ENCODE measurements at regions not wholly inside any gene's neighbourhood (a gene's known extent, or its start where the extent isn't known, plus 50 kb on each side); places are given as distances from the start of the nearest gene placed in this dataset.

DNA sequence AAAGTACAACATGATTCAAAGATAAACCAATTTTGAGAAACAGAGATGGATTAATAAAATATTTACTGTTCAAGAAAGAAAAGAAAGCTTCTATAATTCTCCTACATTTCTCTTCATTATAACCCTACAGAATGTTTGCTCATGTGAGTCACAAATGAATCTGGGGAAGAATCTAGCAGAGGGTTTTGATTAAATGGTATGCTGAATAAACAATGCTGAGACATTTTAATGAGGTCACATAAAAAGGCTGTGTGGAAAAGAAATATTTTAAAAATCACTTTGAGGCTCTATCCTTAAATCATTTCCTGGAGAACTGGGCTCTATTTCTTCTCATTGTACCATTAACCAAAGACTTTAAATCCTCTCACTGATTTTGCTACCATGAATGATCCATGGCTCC lies 727.7 kb downstream of the NTRK3 start:
- Histone ChIP-seq H3K9me3 (ENCODE audit: control insufficient read depth, insufficient read depth, low read depth, low read length) (no peaks in the 10 kb centered on the region), H3K4me3 (replicated peaks in 1 of 4; ENCODE audit: control extremely low read depth in 1 of 4, insufficient read depth in 1 of 4, low read depth in 3 of 4, low read length in 4 of 4) (no peak overlapping the region), H3K36me3 (ENCODE audit: control insufficient read depth, insufficient read depth, low read length) (no peaks in the 10 kb centered on the region), H3K27me3 (ENCODE audit: control insufficient read depth, insufficient read depth, low read length) (no peaks in the 10 kb centered on the region), H3K27ac (ENCODE audit: insufficient read depth, low read length) (no peak overlapping the region), H2AFZ (ENCODE audit: low read length) (no peak overlapping the region), H3K4me1 (ENCODE audit: control insufficient read depth, extremely low read depth, insufficient read depth, low read length) (no peaks in the 10 kb centered on the region), H3K79me2 (ENCODE audit: control insufficient read depth, insufficient read depth, low read length) (no peaks in the 10 kb centered on the region), H4K20me1 (ENCODE audit: control insufficient read depth, extremely low read depth, insufficient read depth, low read length) (no peaks in the 10 kb centered on the region), H3K4me2 (ENCODE audit: extremely low read depth, insufficient read depth, low read length) (no peak overlapping the region), H3K9ac (ENCODE audit: insufficient read depth, low read length) (no peak overlapping the region)
- TF ChIP-seq EZH2 (IDR thresholded peaks at IDR 0.05; ENCODE audit: low read length, missing control alignments): no peak
- TF ChIP-seq, protein P1, sequence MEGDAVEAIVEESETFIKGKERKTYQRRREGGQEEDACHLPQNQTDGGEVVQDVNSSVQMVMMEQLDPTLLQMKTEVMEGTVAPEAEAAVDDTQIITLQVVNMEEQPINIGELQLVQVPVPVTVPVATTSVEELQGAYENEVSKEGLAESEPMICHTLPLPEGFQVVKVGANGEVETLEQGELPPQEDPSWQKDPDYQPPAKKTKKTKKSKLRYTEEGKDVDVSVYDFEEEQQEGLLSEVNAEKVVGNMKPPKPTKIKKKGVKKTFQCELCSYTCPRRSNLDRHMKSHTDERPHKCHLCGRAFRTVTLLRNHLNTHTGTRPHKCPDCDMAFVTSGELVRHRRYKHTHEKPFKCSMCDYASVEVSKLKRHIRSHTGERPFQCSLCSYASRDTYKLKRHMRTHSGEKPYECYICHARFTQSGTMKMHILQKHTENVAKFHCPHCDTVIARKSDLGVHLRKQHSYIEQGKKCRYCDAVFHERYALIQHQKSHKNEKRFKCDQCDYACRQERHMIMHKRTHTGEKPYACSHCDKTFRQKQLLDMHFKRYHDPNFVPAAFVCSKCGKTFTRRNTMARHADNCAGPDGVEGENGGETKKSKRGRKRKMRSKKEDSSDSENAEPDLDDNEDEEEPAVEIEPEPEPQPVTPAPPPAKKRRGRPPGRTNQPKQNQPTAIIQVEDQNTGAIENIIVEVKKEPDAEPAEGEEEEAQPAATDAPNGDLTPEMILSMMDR (conservative IDR thresholded peaks at IDR 0.05 in 1 of 2, IDR thresholded peaks at IDR 0.05 in 1 of 2; ENCODE audit: low read depth in 1 of 2, low read length in 2 of 2): no peak
- peak in 1 of 2 donors; percentile 65 for DNase-seq (ENCODE audit: low read depth in 2 of 2)

DNA sequence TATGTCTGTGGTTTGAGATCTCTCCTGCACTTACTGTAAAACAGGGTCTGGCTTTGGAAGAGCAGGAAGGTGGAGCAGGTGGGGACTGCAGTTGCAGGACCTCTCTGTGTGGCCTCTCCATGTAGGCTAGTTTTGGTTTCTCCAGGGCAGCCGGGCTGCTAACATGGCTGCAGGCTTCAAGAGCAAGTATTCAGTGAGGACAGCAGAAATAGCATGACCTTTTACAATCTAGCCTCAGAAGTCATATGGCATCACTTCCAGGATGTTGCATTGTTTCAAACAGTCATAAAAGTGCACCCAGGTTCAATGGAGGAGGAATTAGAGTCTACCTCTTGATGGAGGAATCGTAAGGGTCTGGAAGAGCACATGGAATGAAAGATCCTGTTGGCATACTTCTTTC lies 728.7 kb downstream of the NTRK3 start:
- Histone ChIP-seq H3K4me1 (ENCODE audit: control insufficient read depth, extremely low read depth, insufficient read depth, low read length) (no peaks in the 10 kb centered on the region), H3K9me3 (ENCODE audit: control insufficient read depth, insufficient read depth, low read depth, low read length) (no peaks in the 10 kb centered on the region), H3K27me3 (ENCODE audit: control insufficient read depth, insufficient read depth, low read length) (no peaks in the 10 kb centered on the region), H3K79me2 (ENCODE audit: control insufficient read depth, insufficient read depth, low read length) (no peaks in the 10 kb centered on the region), H3K4me3 (replicated peaks in 1 of 4; ENCODE audit: control extremely low read depth in 1 of 4, insufficient read depth in 1 of 4, low read depth in 3 of 4, low read length in 4 of 4) (no peak overlapping the region), H3K4me2 (ENCODE audit: extremely low read depth, insufficient read depth, low read length) (no peak overlapping the region), H2AFZ (ENCODE audit: low read length) (no peak overlapping the region), H4K20me1 (ENCODE audit: control insufficient read depth, extremely low read depth, insufficient read depth, low read length) (no peaks in the 10 kb centered on the region), H3K36me3 (ENCODE audit: control insufficient read depth, insufficient read depth, low read length) (no peaks in the 10 kb centered on the region), H3K9ac (ENCODE audit: insufficient read depth, low read length) (no peak overlapping the region), H3K27ac (ENCODE audit: insufficient read depth, low read length) (no peak overlapping the region)
- no peak for TF ChIP-seq EZH2 (IDR thresholded peaks at IDR 0.05; ENCODE audit: low read length, missing control alignments)
- TF ChIP-seq, protein P1 (conservative IDR thresholded peaks at IDR 0.05 in 1 of 2, IDR thresholded peaks at IDR 0.05 in 1 of 2; ENCODE audit: low read depth in 1 of 2, low read length in 2 of 2): no peak
- DNase-seq (ENCODE audit: low read depth in 2 of 2): no peak

DNA sequence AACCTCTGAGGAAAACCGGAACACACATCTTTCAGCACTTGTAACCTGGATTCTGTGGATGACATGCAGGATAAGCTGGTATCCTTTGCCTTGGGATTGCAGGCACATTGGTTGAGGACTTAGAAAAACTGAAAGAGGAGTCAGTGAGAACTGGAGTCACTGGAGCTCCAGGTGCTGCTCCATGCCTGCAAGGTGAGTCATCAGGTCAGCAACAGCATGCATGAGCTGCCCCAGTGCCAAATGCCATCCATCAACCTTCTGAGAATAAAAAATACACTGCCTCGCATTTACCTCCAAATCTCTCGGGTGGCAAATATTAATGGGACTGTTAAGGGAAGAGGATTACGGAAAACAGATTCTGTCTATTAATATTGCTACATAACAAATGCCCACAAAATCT lies 729.1 kb downstream of the NTRK3 start:
- Histone ChIP-seq H3K27me3 (ENCODE audit: control insufficient read depth, insufficient read depth, low read length) (no peaks in the 10 kb centered on the region), H3K9ac (ENCODE audit: insufficient read depth, low read length) (no peak overlapping the region), H3K36me3 (ENCODE audit: control insufficient read depth, insufficient read depth, low read length) (no peaks in the 10 kb centered on the region), H2AFZ (ENCODE audit: low read length) (no peak overlapping the region), H3K4me1 (ENCODE audit: control insufficient read depth, extremely low read depth, insufficient read depth, low read length) (no peaks in the 10 kb centered on the region), H3K4me3 (replicated peaks in 1 of 4; ENCODE audit: control extremely low read depth in 1 of 4, insufficient read depth in 1 of 4, low read depth in 3 of 4, low read length in 4 of 4) (no peak overlapping the region), H3K79me2 (ENCODE audit: control insufficient read depth, insufficient read depth, low read length) (no peaks in the 10 kb centered on the region), H4K20me1 (ENCODE audit: control insufficient read depth, extremely low read depth, insufficient read depth, low read length) (no peaks in the 10 kb centered on the region), H3K27ac (ENCODE audit: insufficient read depth, low read length) (no peak overlapping the region), H3K9me3 (ENCODE audit: control insufficient read depth, insufficient read depth, low read depth, low read length) (no peaks in the 10 kb centered on the region), H3K4me2 (ENCODE audit: extremely low read depth, insufficient read depth, low read length) (no peak overlapping the region)
- TF ChIP-seq EZH2 (IDR thresholded peaks at IDR 0.05; ENCODE audit: low read length, missing control alignments): no peak
- TF ChIP-seq, protein P1 (conservative IDR thresholded peaks at IDR 0.05 in 1 of 2, IDR thresholded peaks at IDR 0.05 in 1 of 2; ENCODE audit: low read depth in 1 of 2, low read length in 2 of 2): no peak
- peak in 1 of 2 donors; percentile 82 for DNase-seq (ENCODE audit: low read depth in 2 of 2)
